Mesothelial cell of epicardium (in vitro differentiated cells): ENCODE measurements at regions not wholly inside any gene's neighbourhood (a gene's known extent, or its start where the extent isn't known, plus 50 kb on each side); places are given as distances from the start of the nearest gene placed in this dataset.

ENCODE experiments used
- DNase-seq, 2 experiments: peaks; one replicate each; pipeline ENCODE4 v3.0.0; 2021; ENCODE audit warnings: low spot score in 2 of 2; ENCODE audit not compliant: unreplicated experiment in 2 of 2
- H3K27ac Mint-ChIP-seq: 2 replicates; pipeline ENCODE4 v1.8.0; 2021; ENCODE audit warnings: mixed read lengths
- H3K27me3 Mint-ChIP-seq: 2 replicates; pipeline ENCODE4 v1.8.0; 2021; ENCODE audit warnings: low read depth, mixed read lengths
- H3K36me3 Mint-ChIP-seq: 2 replicates; pipeline ENCODE4 v1.8.0; 2021; ENCODE audit warnings: mixed read lengths
- H3K4me1 Mint-ChIP-seq: 2 replicates; pipeline ENCODE4 v1.8.0; 2021; ENCODE audit warnings: mixed read lengths
- H3K4me3 Mint-ChIP-seq: 2 replicates; pipeline ENCODE4 v1.8.0; 2021; ENCODE audit warnings: mild to moderate bottlenecking, moderate library complexity, mixed read lengths
- H3K9me3 Mint-ChIP-seq: 2 replicates; pipeline ENCODE4 v1.8.0; 2021; ENCODE audit warnings: mixed read lengths
- TF ChIP-seq, protein P1 (sequence below): fragments of 200-600 bp; sonication (generic); IDR thresholded peaks from one replicate; pipeline ENCODE4 v1.5.0; 2021; ENCODE audit warnings: antibody characterized with exemption; ENCODE audit not compliant: unreplicated experiment

DNA sequence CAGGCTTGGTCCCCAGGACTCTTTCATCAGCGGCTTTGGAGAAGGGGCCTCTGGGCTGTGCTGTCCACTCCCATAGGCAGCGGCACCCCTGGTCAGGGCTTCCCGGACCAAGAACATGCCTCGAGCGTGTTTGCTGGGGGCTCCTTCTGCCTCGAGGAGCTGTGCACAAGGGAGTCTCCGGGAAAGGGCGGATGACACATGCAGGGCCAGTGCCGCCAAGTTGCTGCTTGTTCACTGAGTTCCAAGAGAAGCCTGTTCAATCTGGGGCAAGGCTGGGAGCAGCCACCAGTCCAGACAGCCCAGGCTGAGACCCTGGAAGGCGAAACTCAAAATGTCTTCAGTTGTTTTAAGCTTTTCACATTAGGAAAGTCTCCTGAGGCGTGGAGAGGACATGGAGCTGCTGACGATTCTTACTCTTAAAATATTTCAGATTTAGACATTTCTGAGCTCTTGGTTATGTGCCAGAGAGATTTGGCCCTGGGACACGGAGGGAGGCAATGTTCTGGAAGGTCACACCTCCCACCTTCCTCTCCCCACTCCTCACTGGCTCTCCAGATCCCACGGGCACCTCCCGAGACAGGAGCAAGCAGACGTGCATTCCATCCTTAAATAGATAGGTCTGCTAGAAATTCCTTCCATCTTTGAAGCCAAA, 84.5 kb upstream of the ZNF469 start:
- TF ChIP-seq, protein P1, sequence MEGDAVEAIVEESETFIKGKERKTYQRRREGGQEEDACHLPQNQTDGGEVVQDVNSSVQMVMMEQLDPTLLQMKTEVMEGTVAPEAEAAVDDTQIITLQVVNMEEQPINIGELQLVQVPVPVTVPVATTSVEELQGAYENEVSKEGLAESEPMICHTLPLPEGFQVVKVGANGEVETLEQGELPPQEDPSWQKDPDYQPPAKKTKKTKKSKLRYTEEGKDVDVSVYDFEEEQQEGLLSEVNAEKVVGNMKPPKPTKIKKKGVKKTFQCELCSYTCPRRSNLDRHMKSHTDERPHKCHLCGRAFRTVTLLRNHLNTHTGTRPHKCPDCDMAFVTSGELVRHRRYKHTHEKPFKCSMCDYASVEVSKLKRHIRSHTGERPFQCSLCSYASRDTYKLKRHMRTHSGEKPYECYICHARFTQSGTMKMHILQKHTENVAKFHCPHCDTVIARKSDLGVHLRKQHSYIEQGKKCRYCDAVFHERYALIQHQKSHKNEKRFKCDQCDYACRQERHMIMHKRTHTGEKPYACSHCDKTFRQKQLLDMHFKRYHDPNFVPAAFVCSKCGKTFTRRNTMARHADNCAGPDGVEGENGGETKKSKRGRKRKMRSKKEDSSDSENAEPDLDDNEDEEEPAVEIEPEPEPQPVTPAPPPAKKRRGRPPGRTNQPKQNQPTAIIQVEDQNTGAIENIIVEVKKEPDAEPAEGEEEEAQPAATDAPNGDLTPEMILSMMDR, result no peak
- Mint-ChIP-seq H3K27ac (peak overlapping the region; percentile 91), H3K36me3 (no peaks in the 10 kb centered on the region), H3K4me1 (peaks cover 39% of the 10 kb centered on the region), H3K4me3 (no peak overlapping the region), H3K9me3 (no peaks in the 10 kb centered on the region), H3K27me3 (no peaks in the 10 kb centered on the region)
- DNase-seq, result no peak

DNA sequence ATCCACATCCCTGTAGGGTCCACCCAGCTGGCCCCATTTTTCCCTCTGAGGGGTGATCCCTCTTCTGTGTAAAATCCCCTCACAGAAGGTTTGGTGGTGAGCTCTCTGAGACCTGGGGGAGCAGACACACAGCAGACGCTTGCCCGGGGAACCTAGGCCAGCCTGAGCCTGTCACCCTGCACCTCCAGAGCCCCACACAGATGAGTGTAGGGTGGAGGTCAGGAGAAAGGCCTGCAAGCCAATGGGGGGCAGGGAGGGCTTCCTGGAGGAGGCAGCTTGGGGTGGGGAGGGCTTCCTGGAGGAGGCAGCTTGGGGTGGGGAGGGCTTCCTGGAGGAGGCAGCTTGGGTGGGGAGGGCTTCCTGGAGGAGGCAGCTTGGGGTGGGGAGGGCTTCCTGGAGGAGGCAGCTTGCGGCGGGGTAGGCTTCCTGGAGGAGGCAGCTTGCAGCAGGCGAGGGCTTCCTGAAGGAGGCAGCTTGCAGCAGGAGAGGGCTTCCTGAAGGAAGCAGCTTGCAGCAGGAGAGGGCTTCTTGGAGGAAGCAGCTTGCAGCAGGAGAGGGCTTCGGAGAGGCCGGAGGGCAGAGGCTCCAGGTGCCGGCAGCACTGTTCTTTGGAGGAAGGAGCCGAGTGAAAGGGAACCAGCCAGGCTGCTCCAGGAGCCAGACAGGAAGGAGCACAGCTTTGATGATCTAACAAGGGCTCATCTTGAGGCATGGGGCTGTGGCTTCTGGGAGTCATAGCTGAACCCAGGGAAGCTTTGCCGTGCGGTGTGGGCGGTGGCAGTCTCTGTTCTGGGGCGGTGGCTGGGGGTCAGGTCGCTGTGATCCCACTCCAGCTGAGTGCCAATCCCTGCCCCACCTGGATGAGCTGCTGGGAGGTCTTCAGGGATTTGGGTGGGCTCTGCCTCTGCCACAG, 83.7 kb upstream of the ZNF469 start:
- Mint-ChIP-seq H3K9me3 (no peaks in the 10 kb centered on the region), H3K27me3 (no peaks in the 10 kb centered on the region), H3K4me1 (peaks cover 47% of the 10 kb centered on the region), H3K27ac (peak overlapping the region; percentile 91), H3K4me3 (no peak overlapping the region), H3K36me3 (peaks cover 2% of the 10 kb centered on the region)
- TF ChIP-seq, protein P1, result no peak
- DNase-seq, result no peak

DNA sequence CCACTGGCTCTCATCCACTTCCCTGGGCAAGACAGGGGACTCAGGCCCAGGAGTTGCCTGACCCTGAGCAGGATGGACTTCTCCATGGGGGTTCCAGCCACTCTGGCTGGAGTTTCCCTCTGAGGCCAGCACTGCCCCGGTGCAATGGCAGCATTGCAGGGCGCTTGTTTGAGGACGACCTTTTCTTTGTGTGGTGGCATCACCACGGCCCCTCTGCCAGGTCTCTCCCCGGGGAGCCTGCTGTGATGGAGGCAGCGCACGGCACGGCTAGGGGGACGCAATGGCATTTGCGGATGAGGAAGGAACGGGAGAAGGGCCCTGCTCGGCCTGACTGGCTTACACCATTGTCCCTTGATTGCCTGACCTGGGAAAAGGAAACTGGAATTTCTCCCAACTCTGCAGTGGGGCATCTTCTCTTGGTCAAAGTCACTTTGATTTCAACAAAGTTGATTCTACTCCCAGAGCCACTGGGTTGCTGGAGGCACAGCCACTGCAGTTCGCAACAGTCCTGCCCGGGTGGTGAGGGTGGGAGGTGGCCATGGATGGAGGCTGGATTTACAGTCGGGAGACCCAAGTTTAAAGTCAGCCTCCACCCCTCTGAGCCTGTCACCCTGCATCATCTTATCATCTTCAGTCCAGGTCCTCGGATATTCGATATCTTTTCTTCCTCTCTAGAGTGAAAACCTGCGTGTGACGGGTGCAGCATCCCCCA, 82.9 kb upstream of the ZNF469 start:
- peaks cover 2% of the 10 kb centered on the region for H3K36me3 Mint-ChIP-seq
- H3K27ac Mint-ChIP-seq, result no peak overlapping the region
- no peak overlapping the region for H3K4me3 Mint-ChIP-seq
- H3K9me3 Mint-ChIP-seq, result no peaks in the 10 kb centered on the region
- H3K27me3 Mint-ChIP-seq, result no peaks in the 10 kb centered on the region
- DNase-seq, result no peak
- peaks cover 53% of the 10 kb centered on the region for H3K4me1 Mint-ChIP-seq
- TF ChIP-seq, protein P1, result no peak

DNA sequence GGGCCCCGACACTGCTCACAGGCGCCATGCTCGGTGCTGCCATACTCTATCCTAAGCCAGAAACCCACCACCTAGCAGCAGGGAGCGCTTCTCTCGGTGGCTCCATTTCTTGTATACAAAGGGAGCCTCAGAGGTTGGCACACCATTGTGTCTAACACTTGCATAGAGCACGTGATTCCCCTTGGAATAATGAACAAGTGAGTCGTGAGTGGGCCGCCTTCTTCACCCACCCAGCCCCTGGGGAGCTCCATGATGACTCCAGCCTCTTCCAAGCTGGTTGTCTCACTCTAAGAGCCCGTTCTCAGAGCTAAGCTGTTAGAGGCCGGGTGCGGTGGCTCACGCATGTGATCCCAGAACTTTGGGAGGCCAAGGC, 82.3 kb upstream of the ZNF469 start:
- Mint-ChIP-seq H3K27me3 (no peaks in the 10 kb centered on the region), H3K27ac (no peak overlapping the region)

DNA sequence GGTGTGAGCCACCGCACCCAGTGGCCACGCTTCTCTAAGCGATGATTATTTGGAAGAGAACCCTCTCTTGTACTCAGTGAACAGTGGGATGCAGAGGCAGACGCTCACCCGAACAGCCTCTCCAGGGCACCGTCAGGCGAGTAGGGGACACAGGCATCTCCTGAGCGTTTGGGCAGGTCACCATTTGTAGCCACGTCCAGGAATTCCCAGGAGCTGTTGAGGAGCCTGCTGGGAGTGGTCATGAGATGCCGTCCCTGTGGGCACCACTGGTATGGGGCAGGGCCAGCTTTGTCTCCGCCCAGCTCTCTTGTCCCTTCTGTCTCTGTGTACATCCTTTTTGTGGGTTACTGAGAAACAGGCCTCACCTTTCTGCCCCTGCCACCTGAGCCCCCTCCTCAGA, 81.3 kb upstream of the ZNF469 start:
- Mint-ChIP-seq H3K27me3 (no peaks in the 10 kb centered on the region), H3K27ac (no peak overlapping the region), H3K36me3 (peaks cover 2% of the 10 kb centered on the region), H3K9me3 (no peaks in the 10 kb centered on the region), H3K4me3 (no peak overlapping the region), H3K4me1 (peaks cover 51% of the 10 kb centered on the region)
- TF ChIP-seq, protein P1, result no peak
- no peak for DNase-seq

More for the DNA sequence above, 82.3 kb upstream of the ZNF469 start:
- peaks cover 2% of the 10 kb centered on the region for H3K36me3 Mint-ChIP-seq
- peaks cover 55% of the 10 kb centered on the region for H3K4me1 Mint-ChIP-seq
- H3K9me3 Mint-ChIP-seq, result no peaks in the 10 kb centered on the region
- no peak for DNase-seq
- H3K4me3 Mint-ChIP-seq, result no peak overlapping the region
- TF ChIP-seq, protein P1, result no peak
